MM.1S (cell line): ENCODE measurements at regions not wholly inside any gene's neighbourhood (a gene's known extent, or its start where the extent isn't known, plus 50 kb on each side); places are given as distances from the start of the nearest gene placed in this dataset.

ENCODE experiments used
- EZH2 ChIP-seq: fragments of 300-600 bp; sonication (generic); optimal IDR thresholded peaks from 2 replicates; pipeline ENCODE3; 2017; ENCODE audit warnings: low read depth, mild to moderate bottlenecking, antibody characterized with exemption, low read length, mixed read lengths
- EZH2phosphoT487 ChIP-seq: fragments of 300-600 bp; sonication (generic); IDR thresholded peaks from 2 replicates; pipeline ENCODE4 v1.6.1; 2018; ENCODE audit warnings: antibody characterized with exemption, low read length
- TF ChIP-seq, protein P1 (sequence below): fragments of 300-600 bp; sonication (generic); IDR thresholded peaks from 2 replicates; pipeline ENCODE4 v1.5.1; 2016; ENCODE audit warnings: antibody characterized with exemption, low read length, mixed read lengths

DNA sequence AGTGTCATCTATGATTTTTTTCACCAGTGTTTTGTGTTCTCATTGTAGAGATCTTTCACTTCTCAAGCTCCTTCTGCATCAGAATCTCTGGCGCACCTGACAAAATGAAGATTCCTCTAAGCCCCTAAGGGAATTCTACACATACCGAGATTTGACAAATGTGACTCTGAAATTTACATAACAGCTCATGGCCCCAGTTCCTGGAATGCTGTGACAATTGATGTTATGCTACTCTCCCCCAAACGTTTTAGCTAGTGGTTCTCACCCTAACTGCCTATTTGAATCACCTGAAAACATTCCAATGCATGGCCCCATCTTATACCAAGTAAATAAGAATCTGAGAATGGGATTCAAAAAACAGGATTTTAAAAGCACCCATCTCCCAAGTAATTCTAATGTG, 162.1 kb upstream of the FKBP1C start:
- TF ChIP-seq, protein P1, sequence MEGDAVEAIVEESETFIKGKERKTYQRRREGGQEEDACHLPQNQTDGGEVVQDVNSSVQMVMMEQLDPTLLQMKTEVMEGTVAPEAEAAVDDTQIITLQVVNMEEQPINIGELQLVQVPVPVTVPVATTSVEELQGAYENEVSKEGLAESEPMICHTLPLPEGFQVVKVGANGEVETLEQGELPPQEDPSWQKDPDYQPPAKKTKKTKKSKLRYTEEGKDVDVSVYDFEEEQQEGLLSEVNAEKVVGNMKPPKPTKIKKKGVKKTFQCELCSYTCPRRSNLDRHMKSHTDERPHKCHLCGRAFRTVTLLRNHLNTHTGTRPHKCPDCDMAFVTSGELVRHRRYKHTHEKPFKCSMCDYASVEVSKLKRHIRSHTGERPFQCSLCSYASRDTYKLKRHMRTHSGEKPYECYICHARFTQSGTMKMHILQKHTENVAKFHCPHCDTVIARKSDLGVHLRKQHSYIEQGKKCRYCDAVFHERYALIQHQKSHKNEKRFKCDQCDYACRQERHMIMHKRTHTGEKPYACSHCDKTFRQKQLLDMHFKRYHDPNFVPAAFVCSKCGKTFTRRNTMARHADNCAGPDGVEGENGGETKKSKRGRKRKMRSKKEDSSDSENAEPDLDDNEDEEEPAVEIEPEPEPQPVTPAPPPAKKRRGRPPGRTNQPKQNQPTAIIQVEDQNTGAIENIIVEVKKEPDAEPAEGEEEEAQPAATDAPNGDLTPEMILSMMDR = no peak
- TF ChIP-seq EZH2phosphoT487 (no peak), EZH2 (no peak)
